ENCODE measurements at regions not wholly inside any gene's neighbourhood (a gene's known extent, or its start where the extent isn't known, plus 50 kb on each side); places are given as distances from the start of the nearest gene placed in this dataset.

DNA sequence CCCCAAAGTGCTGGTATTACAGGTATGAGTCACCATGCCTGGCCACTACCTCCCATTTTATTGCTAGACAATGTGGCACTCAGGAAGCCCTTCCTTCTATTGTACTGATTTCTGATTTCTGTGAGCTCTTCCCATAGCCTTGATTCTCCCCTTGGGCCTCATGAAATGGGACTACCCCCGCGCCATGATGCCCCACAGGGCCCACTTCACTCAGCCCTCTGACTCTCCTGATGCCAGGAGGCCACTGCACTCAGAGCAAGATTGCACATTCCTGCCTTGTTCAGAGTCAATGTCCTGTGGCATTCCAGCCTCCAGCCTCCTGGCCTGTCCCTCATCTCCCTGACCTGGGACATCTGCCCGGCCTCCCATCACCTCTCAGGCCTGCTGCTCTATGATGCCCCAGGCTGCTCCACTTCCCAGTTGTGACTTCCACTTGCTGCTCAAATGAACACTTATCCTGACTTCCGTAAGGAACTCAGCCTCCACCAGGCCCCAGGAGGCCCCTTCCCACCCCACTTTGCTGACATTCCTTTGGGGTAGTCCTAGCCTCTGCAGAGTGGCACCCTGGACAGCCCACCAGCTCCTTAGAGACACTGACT, 66.6 kb upstream of the KSR1 start:
- CTCF ChIA-PET = no interaction called here

DNA sequence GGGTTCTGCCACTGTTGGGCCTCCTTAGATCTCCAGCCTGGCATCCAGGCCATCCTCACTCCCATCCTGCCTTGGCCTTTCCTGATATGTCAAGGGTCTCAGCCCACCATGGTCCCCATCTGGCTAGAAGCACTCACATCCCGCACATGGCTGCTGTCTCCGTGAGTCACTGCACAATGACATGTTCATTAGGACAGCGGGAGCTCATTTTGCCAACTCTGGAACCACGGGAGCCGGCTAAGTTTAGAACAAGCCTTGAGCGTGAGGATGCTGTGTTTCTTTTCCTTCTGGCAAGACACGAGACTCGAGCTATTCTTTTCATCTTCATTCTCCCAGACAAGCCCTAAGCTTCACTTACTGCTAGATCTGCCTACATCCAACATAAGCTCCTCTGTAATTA, 65.7 kb upstream of the KSR1 start:
- Mint-ChIP-seq H3K27me3 (ENCODE audit: unreplicated experiment) (peaks cover 17% of the 10 kb centered on the region), H3K4me1 (ENCODE audit: low read depth, unreplicated experiment) (no peaks in the 10 kb centered on the region), H3K27ac (ENCODE audit: unreplicated experiment) (no peak overlapping the region), H3K36me3 (ENCODE audit: insufficient read depth, unreplicated experiment) (no peaks in the 10 kb centered on the region), H3K4me3 (ENCODE audit: low read depth, unreplicated experiment) (no peak overlapping the region), H3K9me3 (ENCODE audit: low read depth, unreplicated experiment) (peaks cover 5% of the 10 kb centered on the region)
- TF ChIP-seq, protein P1, sequence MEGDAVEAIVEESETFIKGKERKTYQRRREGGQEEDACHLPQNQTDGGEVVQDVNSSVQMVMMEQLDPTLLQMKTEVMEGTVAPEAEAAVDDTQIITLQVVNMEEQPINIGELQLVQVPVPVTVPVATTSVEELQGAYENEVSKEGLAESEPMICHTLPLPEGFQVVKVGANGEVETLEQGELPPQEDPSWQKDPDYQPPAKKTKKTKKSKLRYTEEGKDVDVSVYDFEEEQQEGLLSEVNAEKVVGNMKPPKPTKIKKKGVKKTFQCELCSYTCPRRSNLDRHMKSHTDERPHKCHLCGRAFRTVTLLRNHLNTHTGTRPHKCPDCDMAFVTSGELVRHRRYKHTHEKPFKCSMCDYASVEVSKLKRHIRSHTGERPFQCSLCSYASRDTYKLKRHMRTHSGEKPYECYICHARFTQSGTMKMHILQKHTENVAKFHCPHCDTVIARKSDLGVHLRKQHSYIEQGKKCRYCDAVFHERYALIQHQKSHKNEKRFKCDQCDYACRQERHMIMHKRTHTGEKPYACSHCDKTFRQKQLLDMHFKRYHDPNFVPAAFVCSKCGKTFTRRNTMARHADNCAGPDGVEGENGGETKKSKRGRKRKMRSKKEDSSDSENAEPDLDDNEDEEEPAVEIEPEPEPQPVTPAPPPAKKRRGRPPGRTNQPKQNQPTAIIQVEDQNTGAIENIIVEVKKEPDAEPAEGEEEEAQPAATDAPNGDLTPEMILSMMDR (IDR thresholded peaks at IDR 0.05; ENCODE audit: unreplicated experiment) = no peak
- BruUV-seq (replicated peaks) = no TSS peak
- intact Hi-C loops (cut with micrococcal nuclease; ENCODE audit: unreplicated experiment) = no loop called here
- CTCF ChIA-PET = no interaction called here
- DNase-seq = no peak

More for the DNA sequence above, 66.6 kb upstream of the KSR1 start:
- no TSS peak for BruUV-seq (replicated peaks)
- Mint-ChIP-seq H3K27me3 (ENCODE audit: unreplicated experiment) (peaks cover 8% of the 10 kb centered on the region), H3K36me3 (ENCODE audit: insufficient read depth, unreplicated experiment) (no peaks in the 10 kb centered on the region), H3K9me3 (ENCODE audit: low read depth, unreplicated experiment) (no peaks in the 10 kb centered on the region), H3K4me3 (ENCODE audit: low read depth, unreplicated experiment) (no peak overlapping the region), H3K4me1 (ENCODE audit: low read depth, unreplicated experiment) (no peaks in the 10 kb centered on the region), H3K27ac (ENCODE audit: unreplicated experiment) (no peak overlapping the region)
- DNase-seq = no peak
- intact Hi-C loops (cut with micrococcal nuclease; ENCODE audit: unreplicated experiment) = no loop called here
- TF ChIP-seq, protein P1 (IDR thresholded peaks at IDR 0.05; ENCODE audit: unreplicated experiment) = no peak

DNA sequence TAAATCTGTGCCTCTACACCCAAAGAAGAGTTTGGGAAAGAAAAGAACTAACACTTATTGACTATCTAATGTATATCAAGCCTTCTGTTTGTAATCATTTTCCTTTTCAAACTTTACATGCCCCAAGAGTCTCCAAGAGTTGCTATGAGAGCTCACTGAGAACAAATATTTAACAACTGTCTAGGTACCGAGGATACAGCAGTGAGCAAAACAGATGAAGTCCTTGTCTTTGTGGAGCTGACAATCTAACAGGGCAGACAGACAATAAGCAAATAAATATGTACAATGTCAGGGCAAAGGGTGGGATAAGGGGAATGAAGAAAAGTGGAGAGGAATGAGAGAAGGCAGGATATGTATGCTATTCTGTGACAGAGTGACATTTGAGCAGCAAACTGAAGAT, 64.8 kb upstream of the KSR1 start:
- CTCF ChIA-PET = no interaction called here
- Mint-ChIP-seq H3K27ac (ENCODE audit: unreplicated experiment) (no peak overlapping the region), H3K4me1 (ENCODE audit: low read depth, unreplicated experiment) (no peaks in the 10 kb centered on the region), H3K4me3 (ENCODE audit: low read depth, unreplicated experiment) (no peak overlapping the region), H3K9me3 (ENCODE audit: low read depth, unreplicated experiment) (peaks cover 5% of the 10 kb centered on the region), H3K36me3 (ENCODE audit: insufficient read depth, unreplicated experiment) (no peaks in the 10 kb centered on the region), H3K27me3 (ENCODE audit: unreplicated experiment) (peaks cover 18% of the 10 kb centered on the region)
- TF ChIP-seq, protein P1 (IDR thresholded peaks at IDR 0.05; ENCODE audit: unreplicated experiment) = no peak
- intact Hi-C loops (cut with micrococcal nuclease; ENCODE audit: unreplicated experiment) = no loop called here
- DNase-seq = no peak
- BruUV-seq (replicated peaks) = no TSS peak

DNA sequence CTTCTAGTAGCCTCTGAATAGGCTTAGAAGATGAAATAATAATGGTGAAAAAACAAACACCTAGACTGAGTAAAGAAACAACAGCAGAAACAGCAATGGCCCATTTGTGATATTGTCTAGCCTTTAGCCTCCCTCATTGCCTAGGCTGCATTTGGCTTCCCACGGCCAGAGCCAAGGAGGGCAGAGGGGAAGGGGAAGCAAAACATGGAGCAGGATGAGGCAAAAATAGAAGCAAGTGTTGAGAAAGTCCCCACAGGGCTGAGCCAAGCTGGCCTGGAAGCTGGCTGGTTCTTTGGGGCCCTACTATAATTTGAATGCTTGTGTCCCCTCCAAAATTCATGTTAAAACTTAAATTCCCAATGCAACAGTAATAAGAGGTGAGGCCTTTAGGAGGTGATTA, 60.2 kb upstream of the KSR1 start:
- BruUV-seq (replicated peaks) = no TSS peak
- CTCF ChIA-PET = no interaction called here

More for the DNA sequence above, 60.2 kb upstream of the KSR1 start:
- Mint-ChIP-seq H3K36me3 (ENCODE audit: insufficient read depth, unreplicated experiment) (no peaks in the 10 kb centered on the region), H3K4me3 (ENCODE audit: low read depth, unreplicated experiment) (no peak overlapping the region), H3K27me3 (ENCODE audit: unreplicated experiment) (peaks cover 18% of the 10 kb centered on the region), H3K4me1 (ENCODE audit: low read depth, unreplicated experiment) (no peaks in the 10 kb centered on the region), H3K9me3 (ENCODE audit: low read depth, unreplicated experiment) (peaks cover 5% of the 10 kb centered on the region), H3K27ac (ENCODE audit: unreplicated experiment) (no peak overlapping the region)
- no peak for DNase-seq
- intact Hi-C loops (cut with micrococcal nuclease; ENCODE audit: unreplicated experiment) = no loop called here
- TF ChIP-seq, protein P1 (IDR thresholded peaks at IDR 0.05; ENCODE audit: unreplicated experiment) = no peak
